Stimulated activated memory B cell treated with anti-CD40 and anti-IgM and Interleukin-4, amounts not matched to agents 10 μg/mL and 1 μg/mL and 100 μg/mL, for 72 hours (primary cell): ENCODE measurements at regions not wholly inside any gene's neighbourhood (a gene's known extent, or its start where the extent isn't known, plus 50 kb on each side); places are given as distances from the start of the nearest gene placed in this dataset.
"Not testable (repeated sequence)": the region's sequence is repeated elsewhere in the genome, so short reads cannot be mapped to it uniquely, and the experiment has no call there.

ENCODE experiments used
- ATAC-seq: fragments of 150-1000 bp; cut with Tn5 transposase; 2 replicates; pipeline ENCODE4 v1.10.0; 2021
- H3K27ac Mint-ChIP-seq: one replicate; pipeline ENCODE4 v1.8.0; 2022; ENCODE audit warnings: mild to moderate bottlenecking, mixed read lengths
- H3K27me3 Mint-ChIP-seq: one replicate; pipeline ENCODE4 v1.8.0; 2022; ENCODE audit warnings: mixed read lengths
- H3K36me3 Mint-ChIP-seq: one replicate; pipeline ENCODE4 v1.8.0; 2022; ENCODE audit warnings: mixed read lengths
- H3K4me1 Mint-ChIP-seq: one replicate; pipeline ENCODE4 v1.8.0; 2022; ENCODE audit warnings: mixed read lengths
- H3K4me3 Mint-ChIP-seq: one replicate; pipeline ENCODE4 v1.8.0; 2022; ENCODE audit warnings: mild to moderate bottlenecking, moderate library complexity, mixed read lengths
- H3K9me3 Mint-ChIP-seq: one replicate; pipeline ENCODE4 v1.8.0; 2022; ENCODE audit warnings: mixed read lengths

- peaks cover 6% of the 10 kb centered on the region for H3K9me3 Mint-ChIP-seq
- ATAC-seq, result no peak
- no peaks in the 10 kb centered on the region for H3K4me1 Mint-ChIP-seq
- no peaks in the 10 kb centered on the region for H3K36me3 Mint-ChIP-seq
- no peak overlapping the region for H3K4me3 Mint-ChIP-seq
- H3K27me3 Mint-ChIP-seq, result no peaks in the 10 kb centered on the region
- H3K27ac Mint-ChIP-seq, result no peak overlapping the region
Observed at GRCh38 chr4:156517956-156518355, 453.6 kb downstream of the PDGFC start.

DNA sequence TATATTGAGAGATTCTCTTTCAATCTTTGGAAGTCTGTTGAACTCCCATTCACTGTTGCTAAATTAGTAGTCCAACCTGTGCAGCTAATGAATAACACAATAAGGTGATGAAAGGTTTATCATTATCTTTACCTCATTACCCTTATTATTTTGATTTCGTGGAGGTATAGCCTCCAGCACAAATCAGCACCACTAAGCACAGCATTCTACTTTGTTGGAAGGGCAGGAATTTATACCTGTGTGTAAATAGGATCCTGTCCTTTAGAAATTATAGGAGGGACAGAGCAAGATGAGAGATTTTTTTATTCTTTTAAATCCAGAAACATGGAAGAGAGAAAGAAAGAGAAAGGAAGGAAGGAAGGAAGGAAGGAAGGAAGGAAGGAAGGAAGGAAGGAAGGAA lies 454.1 kb downstream of the PDGFC start:
- Mint-ChIP-seq H3K27ac (no peak overlapping the region), H3K4me3 (no peak overlapping the region), H3K9me3 (peaks cover 5% of the 10 kb centered on the region), H3K27me3 (no peaks in the 10 kb centered on the region), H3K4me1 (no peaks in the 10 kb centered on the region), H3K36me3 (no peaks in the 10 kb centered on the region)
- no peak for ATAC-seq

DNA sequence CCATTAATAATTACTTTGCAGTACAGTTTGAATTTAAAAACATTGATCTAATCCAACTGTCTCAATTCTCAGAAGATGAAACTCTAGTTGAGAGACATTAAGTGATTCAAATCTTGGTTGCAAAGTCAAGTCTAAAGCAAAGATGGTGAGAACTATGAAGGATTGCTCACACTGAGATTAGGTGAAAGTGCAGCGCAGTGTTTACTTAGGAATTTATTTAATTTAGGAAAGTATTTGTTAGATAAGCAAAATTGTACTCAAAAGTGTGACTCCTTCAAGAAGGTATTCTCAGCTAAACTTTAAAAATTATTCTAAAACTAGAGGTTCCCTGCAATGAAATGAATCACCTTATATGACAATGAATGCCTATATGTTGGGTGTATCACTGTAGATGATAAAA lies 454.9 kb downstream of the PDGFC start:
- Mint-ChIP-seq H3K4me1 (no peaks in the 10 kb centered on the region), H3K27ac (no peak overlapping the region), H3K9me3 (peaks cover 3% of the 10 kb centered on the region), H3K27me3 (no peaks in the 10 kb centered on the region), H3K4me3 (no peak overlapping the region), H3K36me3 (no peaks in the 10 kb centered on the region)
- no peak for ATAC-seq

DNA sequence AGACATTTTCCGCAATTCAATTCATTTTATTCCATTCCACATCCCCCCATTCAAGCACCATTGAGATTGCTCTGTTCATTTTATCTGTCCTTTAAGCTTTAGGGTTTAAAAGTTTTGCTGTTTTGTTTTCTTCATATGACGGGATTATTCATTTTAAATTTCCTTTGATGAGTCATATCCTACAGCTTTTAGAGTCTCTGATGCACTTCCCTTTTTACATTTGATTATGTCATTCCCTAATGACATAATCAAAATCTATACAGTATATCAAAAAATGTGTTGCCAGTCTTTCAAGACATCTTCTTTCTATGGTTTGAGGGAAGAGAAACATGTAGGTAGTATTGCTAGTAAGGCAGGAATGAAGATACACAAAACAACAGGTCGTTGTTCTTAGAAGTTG lies 456.3 kb downstream of the PDGFC start:
- no peak for ATAC-seq
- no peaks in the 10 kb centered on the region for H3K36me3 Mint-ChIP-seq
- no peak overlapping the region for H3K4me3 Mint-ChIP-seq
- no peaks in the 10 kb centered on the region for H3K27me3 Mint-ChIP-seq
- peaks cover 6% of the 10 kb centered on the region for H3K9me3 Mint-ChIP-seq
- no peak overlapping the region for H3K27ac Mint-ChIP-seq
- no peaks in the 10 kb centered on the region for H3K4me1 Mint-ChIP-seq

DNA sequence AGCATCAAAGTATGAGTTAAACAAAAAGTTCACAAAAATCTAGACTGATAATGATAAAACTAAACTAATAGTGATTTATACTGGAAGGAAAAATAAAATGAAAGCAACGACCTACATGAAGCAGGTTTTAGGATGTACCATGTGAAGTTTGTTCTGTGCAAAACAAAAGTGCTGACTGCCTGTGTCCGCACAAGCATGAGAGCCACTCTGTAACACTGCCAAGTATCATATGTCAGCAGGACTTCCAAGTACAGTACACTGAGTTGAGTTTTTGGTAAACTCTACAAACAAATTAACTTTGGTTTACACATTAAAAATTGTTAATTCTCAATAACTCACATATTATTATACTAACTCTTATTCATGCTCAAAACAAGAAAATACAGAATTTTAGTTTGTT lies 459.0 kb downstream of the PDGFC start:
- Mint-ChIP-seq H3K9me3 (peaks cover 5% of the 10 kb centered on the region), H3K27me3 (no peaks in the 10 kb centered on the region), H3K27ac (no peak overlapping the region), H3K36me3 (no peaks in the 10 kb centered on the region), H3K4me3 (no peak overlapping the region), H3K4me1 (no peaks in the 10 kb centered on the region)
- ATAC-seq, result no peak

- H3K27me3 Mint-ChIP-seq, H3K36me3 Mint-ChIP-seq, H3K4me1 Mint-ChIP-seq, H3K27ac Mint-ChIP-seq, H3K9me3 Mint-ChIP-seq, H3K4me3 Mint-ChIP-seq, ATAC-seq: not testable (repeated sequence)
Observed at GRCh38 chr4:156509921-156510320, 461.7 kb downstream of the PDGFC start.

- Mint-ChIP-seq H3K4me3 (no peak overlapping the region), H3K9me3 (peaks cover 3% of the 10 kb centered on the region), H3K4me1 (no peaks in the 10 kb centered on the region), H3K36me3 (no peaks in the 10 kb centered on the region), H3K27ac (no peak overlapping the region), H3K27me3 (no peaks in the 10 kb centered on the region)
- ATAC-seq, result no peak
Observed at GRCh38 chr4:156505341-156505955, 466.2 kb downstream of the PDGFC start.

DNA sequence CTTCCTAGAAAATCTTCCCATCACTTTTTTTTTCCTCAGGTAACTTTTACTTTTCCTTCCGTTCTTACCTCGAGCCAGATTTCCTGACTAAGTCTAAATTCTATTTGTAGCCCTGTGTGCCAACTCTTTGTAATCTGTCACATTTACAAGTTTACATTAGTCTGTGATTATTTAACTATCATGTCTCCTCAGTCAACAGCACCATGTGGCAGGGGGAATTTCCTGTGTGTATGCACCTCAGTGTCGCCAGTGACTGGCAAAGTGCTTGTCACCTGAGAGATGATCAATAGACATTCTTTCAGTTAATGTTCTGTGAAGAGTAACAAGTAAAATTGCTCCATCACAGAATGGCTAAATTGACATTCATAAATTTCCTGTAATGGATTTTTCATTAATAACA lies 468.5 kb downstream of the PDGFC start:
- Mint-ChIP-seq H3K36me3 (no peaks in the 10 kb centered on the region), H3K27me3 (no peaks in the 10 kb centered on the region), H3K4me3 (no peak overlapping the region), H3K27ac (no peak overlapping the region), H3K9me3 (peaks cover 3% of the 10 kb centered on the region), H3K4me1 (no peaks in the 10 kb centered on the region)
- ATAC-seq, result no peak

GRCh38 chr4:156501962-156502361 lies 469.6 kb downstream of the PDGFC start:
- no peaks in the 10 kb centered on the region for H3K9me3 Mint-ChIP-seq
- no peaks in the 10 kb centered on the region for H3K36me3 Mint-ChIP-seq
- no peaks in the 10 kb centered on the region for H3K4me1 Mint-ChIP-seq
- no peaks in the 10 kb centered on the region for H3K27me3 Mint-ChIP-seq
- H3K4me3 Mint-ChIP-seq, result no peak overlapping the region
- no peak for ATAC-seq
- no peak overlapping the region for H3K27ac Mint-ChIP-seq

DNA sequence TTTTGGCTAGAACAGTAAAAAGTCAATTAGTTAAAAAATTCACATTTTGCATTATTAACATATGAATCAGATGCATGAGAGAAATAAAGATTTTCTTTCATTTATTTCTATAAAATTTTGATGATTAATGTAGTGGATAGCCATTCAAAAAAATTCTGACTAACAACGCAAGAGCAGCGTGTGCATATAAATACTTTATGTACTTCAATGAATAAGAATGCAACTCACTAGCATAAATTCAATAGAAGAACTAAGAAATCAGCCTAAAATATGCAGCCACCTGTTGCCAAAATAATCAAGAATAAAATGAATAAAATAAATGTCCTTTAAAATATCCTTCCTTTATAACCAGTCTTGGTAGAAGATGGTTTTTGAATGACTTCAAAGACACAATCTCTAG lies 471.9 kb downstream of the PDGFC start:
- H3K27ac Mint-ChIP-seq, result no peak overlapping the region
- ATAC-seq, result no peak
- no peak overlapping the region for H3K4me3 Mint-ChIP-seq
- no peaks in the 10 kb centered on the region for H3K9me3 Mint-ChIP-seq
- H3K36me3 Mint-ChIP-seq, result no peaks in the 10 kb centered on the region
- no peaks in the 10 kb centered on the region for H3K4me1 Mint-ChIP-seq
- no peaks in the 10 kb centered on the region for H3K27me3 Mint-ChIP-seq

DNA sequence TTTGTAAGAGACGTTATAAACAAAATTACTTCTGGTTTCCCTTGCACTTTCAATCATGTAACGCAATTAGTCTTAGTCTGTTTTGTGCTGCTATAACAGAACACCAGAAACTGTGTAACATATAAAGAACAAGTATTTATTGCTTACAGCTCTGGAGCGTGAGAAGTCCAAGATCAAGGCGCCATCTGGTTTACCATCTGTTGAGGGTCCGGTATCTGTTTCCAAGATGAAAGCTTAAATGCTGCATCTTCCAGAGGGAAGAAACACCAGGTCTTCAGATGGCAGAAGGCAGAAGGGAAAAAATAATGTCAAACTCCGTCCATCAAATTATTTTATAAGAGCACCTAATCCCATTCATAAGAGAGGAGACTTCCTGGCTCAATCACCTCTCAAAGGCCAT lies 474.1 kb downstream of the PDGFC start:
- Mint-ChIP-seq H3K36me3 (no peaks in the 10 kb centered on the region), H3K9me3 (no peaks in the 10 kb centered on the region), H3K27me3 (no peaks in the 10 kb centered on the region), H3K4me3 (no peak overlapping the region), H3K4me1 (no peaks in the 10 kb centered on the region), H3K27ac (no peak overlapping the region)
- ATAC-seq, result no peak

DNA sequence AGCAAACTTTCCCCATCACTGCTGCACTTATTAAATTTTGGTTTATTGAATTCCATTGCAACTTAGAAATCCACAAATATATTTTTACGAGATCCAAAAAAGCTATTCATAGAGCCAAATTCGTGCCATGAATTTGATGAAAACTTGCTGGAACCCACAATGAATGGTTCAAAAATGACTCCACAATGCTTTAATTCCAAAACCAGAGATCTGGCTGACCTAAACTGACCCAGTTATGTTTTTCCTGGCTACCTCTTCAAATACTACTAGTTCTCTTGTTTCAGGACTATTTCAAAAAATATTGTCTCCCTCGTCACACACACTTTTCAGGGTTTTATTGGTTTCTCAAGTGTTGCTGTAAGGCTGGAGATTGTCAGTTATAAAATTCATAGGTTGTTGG lies 474.8 kb downstream of the PDGFC start:
- Mint-ChIP-seq H3K27ac (no peak overlapping the region), H3K27me3 (no peaks in the 10 kb centered on the region), H3K4me3 (no peak overlapping the region), H3K4me1 (no peaks in the 10 kb centered on the region), H3K9me3 (no peaks in the 10 kb centered on the region), H3K36me3 (no peaks in the 10 kb centered on the region)
- no peak for ATAC-seq

DNA sequence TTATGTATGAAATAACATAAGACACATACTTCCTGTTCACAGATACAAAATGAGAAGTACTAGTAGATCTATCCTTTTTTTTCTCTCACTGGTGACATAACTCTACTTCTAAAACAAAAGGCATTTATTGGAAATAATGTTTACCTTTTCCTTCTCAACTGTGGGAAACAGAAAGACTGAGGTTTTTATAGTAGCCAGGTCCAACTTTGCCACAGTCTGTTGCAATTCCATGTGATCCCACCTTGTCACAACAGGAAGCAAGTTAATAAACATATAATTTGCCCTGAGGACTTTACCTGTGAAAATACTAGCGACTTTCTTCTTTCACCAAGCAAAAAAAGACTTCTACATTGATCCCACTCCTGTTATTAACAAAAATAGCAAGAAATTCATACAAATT lies 475.8 kb downstream of the PDGFC start:
- Mint-ChIP-seq H3K27ac (no peak overlapping the region), H3K9me3 (no peaks in the 10 kb centered on the region), H3K36me3 (no peaks in the 10 kb centered on the region), H3K4me3 (no peak overlapping the region), H3K4me1 (no peaks in the 10 kb centered on the region), H3K27me3 (no peaks in the 10 kb centered on the region)
- no peak for ATAC-seq

DNA sequence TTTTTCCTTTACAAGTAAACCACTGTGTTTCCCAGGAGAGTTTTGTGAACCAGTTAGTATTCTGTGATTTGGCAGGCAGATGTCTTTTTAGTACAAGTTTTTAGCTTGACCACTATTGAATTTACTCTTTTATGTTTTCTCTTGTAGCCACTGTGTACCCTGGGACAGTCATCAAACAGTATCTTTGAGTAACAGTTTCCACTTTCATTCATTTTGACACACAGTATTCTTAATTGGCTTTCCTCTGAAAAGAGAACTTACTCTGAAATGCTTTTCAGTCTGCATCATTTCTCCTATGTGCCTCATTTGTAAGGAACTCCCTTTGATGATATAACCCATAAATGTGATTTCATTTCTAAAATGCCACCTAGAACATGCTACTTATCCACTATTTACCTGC lies 476.5 kb downstream of the PDGFC start:
- Mint-ChIP-seq H3K9me3 (no peaks in the 10 kb centered on the region), H3K27ac (no peak overlapping the region), H3K27me3 (no peaks in the 10 kb centered on the region), H3K4me3 (no peak overlapping the region), H3K36me3 (no peaks in the 10 kb centered on the region), H3K4me1 (no peaks in the 10 kb centered on the region)
- no peak for ATAC-seq

GRCh38 chr4:156493858-156494257 lies 477.7 kb downstream of the PDGFC start:
- H3K36me3 Mint-ChIP-seq, result no peaks in the 10 kb centered on the region
- H3K4me3 Mint-ChIP-seq, result no peak overlapping the region
- H3K4me1 Mint-ChIP-seq, result no peaks in the 10 kb centered on the region
- H3K27me3 Mint-ChIP-seq, result no peaks in the 10 kb centered on the region
- no peak overlapping the region for H3K27ac Mint-ChIP-seq
- ATAC-seq, result no peak
- H3K9me3 Mint-ChIP-seq, result no peaks in the 10 kb centered on the region

DNA sequence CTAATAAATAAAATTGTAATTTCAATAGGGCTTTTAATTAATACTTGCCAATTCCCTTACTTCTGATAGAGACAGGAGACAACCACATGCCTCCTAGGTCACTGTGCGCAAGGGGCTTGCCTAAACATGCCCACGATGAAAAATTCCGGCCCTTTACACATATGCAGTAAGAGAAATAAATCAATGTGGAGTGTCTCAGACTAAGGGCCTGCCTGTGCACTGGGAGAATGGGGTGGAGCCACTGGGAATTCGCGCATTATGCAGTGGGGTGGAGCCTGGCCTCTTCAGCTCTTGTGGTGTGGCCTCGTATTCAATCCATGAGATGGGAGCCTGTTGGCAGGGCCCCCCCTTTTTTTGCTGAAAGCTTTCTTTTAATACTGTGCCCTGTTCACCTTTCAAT lies 484.5 kb downstream of the PDGFC start:
- ATAC-seq, result no peak
- H3K9me3 Mint-ChIP-seq, result peaks cover 3% of the 10 kb centered on the region
- no peak overlapping the region for H3K4me3 Mint-ChIP-seq
- no peaks in the 10 kb centered on the region for H3K4me1 Mint-ChIP-seq
- no peaks in the 10 kb centered on the region for H3K36me3 Mint-ChIP-seq
- H3K27me3 Mint-ChIP-seq, result no peaks in the 10 kb centered on the region
- H3K27ac Mint-ChIP-seq, result no peak overlapping the region

GRCh38 chr4:156481845-156482244 lies 489.8 kb downstream of the PDGFC start:
- Mint-ChIP-seq H3K36me3 (no peaks in the 10 kb centered on the region), H3K4me1 (no peaks in the 10 kb centered on the region), H3K9me3 (peaks cover 3% of the 10 kb centered on the region), H3K27ac (no peak overlapping the region), H3K27me3 (no peaks in the 10 kb centered on the region), H3K4me3 (no peak overlapping the region)
- no peak for ATAC-seq
